ENCODE measurements at regions not wholly inside any gene's neighbourhood (a gene's known extent, or its start where the extent isn't known, plus 50 kb on each side); places are given as distances from the start of the nearest gene placed in this dataset.

DNA sequence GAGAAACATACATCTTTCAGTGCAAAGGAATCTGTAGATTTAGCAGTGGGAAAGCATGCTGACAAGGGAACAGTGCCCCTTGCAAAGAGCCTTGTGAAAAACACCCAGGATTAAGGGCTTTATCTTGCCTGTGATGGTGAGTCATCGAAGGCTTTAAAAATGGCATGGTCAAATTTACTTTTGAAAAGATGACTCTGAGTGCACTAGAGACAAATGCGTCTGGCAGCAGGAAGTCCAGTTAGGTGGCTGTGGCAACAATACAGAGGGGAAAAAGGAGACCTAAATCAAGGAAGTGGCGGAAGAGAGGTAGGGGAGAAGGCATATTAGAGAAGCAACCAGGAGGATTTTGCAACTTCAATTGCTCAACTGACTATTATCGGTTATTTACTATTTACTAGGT, 472.6 kb upstream of the CPEB2 start:
- no peak for TF ChIP-seq CTCF (IDR thresholded peaks at IDR 0.05 in 8 of 11, conservative IDR thresholded peaks at IDR 0.05 in 3 of 11)
- TF ChIP-seq POLR2AphosphoS5 (IDR thresholded peaks at IDR 0.05) = no peak

All from spleen (tissue), 7 donors.